SH-SY5Y (cell line): ENCODE measurements at regions not wholly inside any gene's neighbourhood (a gene's known extent, or its start where the extent isn't known, plus 50 kb on each side); places are given as distances from the start of the nearest gene placed in this dataset.

Experiments used
- GATA2 ChIP-seq: IDR thresholded peaks from 2 replicates; pipeline ENCODE4 v1.6.1; 2011; ENCODE audit warnings: mild to moderate bottlenecking, low read depth, low read length
- GATA3 ChIP-seq: IDR thresholded peaks from 2 replicates; pipeline ENCODE4 v1.6.1; 2011; ENCODE audit warnings: low read depth, mild to moderate bottlenecking, low read length, moderate library complexity

- TF ChIP-seq GATA2 (no peak), GATA3 (no peak)
These were observed 318.8 kb downstream of the SLITRK1 start for GRCh38 chr13:83563499-83563898.

- TF ChIP-seq GATA3 (no peak), GATA2 (no peak)
These were observed 324.4 kb downstream of the SLITRK1 start for GRCh38 chr13:83557845-83558244.

- TF ChIP-seq GATA2: no peak
- no peak for TF ChIP-seq GATA3
These were observed 332.6 kb downstream of the SLITRK1 start for GRCh38 chr13:83549671-83550070.

- TF ChIP-seq GATA2 (no peak), GATA3 (no peak)
These were observed 335.2 kb downstream of the SLITRK1 start for GRCh38 chr13:83547043-83547442.

- no peak for TF ChIP-seq GATA3
- no peak for TF ChIP-seq GATA2
These were observed 335.8 kb downstream of the SLITRK1 start for GRCh38 chr13:83546476-83546875.

- TF ChIP-seq GATA3 (no peak), GATA2 (no peak)
These were observed 343.6 kb downstream of the SLITRK1 start for GRCh38 chr13:83538636-83539035.

GRCh38 chr13:83536941-83537340 is 345.3 kb downstream of the SLITRK1 start:
- TF ChIP-seq GATA3 (no peak), GATA2 (no peak)

- no peak for TF ChIP-seq GATA3
- no peak for TF ChIP-seq GATA2
These were observed 346.1 kb downstream of the SLITRK1 start for GRCh38 chr13:83536153-83536552.

GRCh38 chr13:83532809-83533208 is 349.5 kb downstream of the SLITRK1 start:
- TF ChIP-seq GATA2: no peak
- no peak for TF ChIP-seq GATA3

GRCh38 chr13:83531022-83531421 is 351.3 kb downstream of the SLITRK1 start:
- TF ChIP-seq GATA2: no peak
- TF ChIP-seq GATA3: no peak

- TF ChIP-seq GATA3 (no peak), GATA2 (no peak)
These were observed 365.5 kb downstream of the SLITRK1 start for GRCh38 chr13:83516781-83517180.

- no peak for TF ChIP-seq GATA2
- TF ChIP-seq GATA3: no peak
These were observed 366.8 kb downstream of the SLITRK1 start for GRCh38 chr13:83515268-83516015.

- TF ChIP-seq GATA2 (no peak), GATA3 (no peak)
These were observed 373.4 kb downstream of the SLITRK1 start for GRCh38 chr13:83508771-83509301.

- TF ChIP-seq GATA3 (no peak), GATA2 (no peak)
These were observed 378.9 kb downstream of the SLITRK1 start for GRCh38 chr13:83503424-83503823.

- TF ChIP-seq GATA2 (no peak), GATA3 (no peak)
These were observed 383.0 kb downstream of the SLITRK1 start for GRCh38 chr13:83499286-83499685.

GRCh38 chr13:83498481-83499190 is 383.6 kb downstream of the SLITRK1 start:
- TF ChIP-seq GATA2 (no peak), GATA3 (no peak)
